Stomach (tissue), 8 donors: ENCODE measurements at regions not wholly inside any gene's neighbourhood (a gene's known extent, or its start where the extent isn't known, plus 50 kb on each side); places are given as distances from the start of the nearest gene placed in this dataset.
A peak's percentile ranks its signal among the peaks of the same experiment; 100 is the strongest.

Source experiments
- DNase-seq, 2 donors: peaks; one replicate each; pipeline versions ENCODE4 v3.0.0 to v3.0.0-alpha.2; 2013 to 2019
- H3K27ac ChIP-seq, 5 donors: fragments of 200-600 bp in 4 of 5; sonication (generic) in 4 of 5; one replicate each; pipeline ENCODE4 v1.5.1; 2013 to 2019; ENCODE audit warnings: mild to moderate bottlenecking in 1 of 5, moderate library complexity in 1 of 5
- H3K27me3 ChIP-seq, 3 donors: fragments of 200-600 bp; sonication (generic); one replicate each; pipeline ENCODE4 v1.5.1; 2017 to 2019; ENCODE audit warnings: mixed run types in 1 of 3
- H3K36me3 ChIP-seq, 4 donors: fragments of 200-600 bp; sonication (generic); 1 replicate in 3 of 4; 2 replicates in 1 of 4; pipeline ENCODE4 v1.5.1; 2016 to 2019
- H3K4me1 ChIP-seq, 4 donors: fragments of 200-600 bp; sonication (generic); one replicate each; pipeline ENCODE4 v1.5.1; 2016 to 2019
- H3K4me3 ChIP-seq, 4 donors: fragments of 200-600 bp; sonication (generic) in 3 of 4; one replicate each; pipeline ENCODE4 v1.5.1; 2016 to 2019; ENCODE audit warnings: mild to moderate bottlenecking in 1 of 4
- H3K9me3 ChIP-seq, 4 donors: fragments of 200-600 bp; sonication (generic); one replicate each; pipeline ENCODE4 v1.5.1; 2016 to 2019
- CTCF ChIP-seq, 7 experiments: fragments of 450-650 bp in 4 of 7; fragments of 200-600 bp in 3 of 7; sonication (generic) in 3 of 7; IDR thresholded peaks; one replicate each; pipeline ENCODE4 v1.5.1; 2016 to 2019; ENCODE audit warnings: antibody characterized with exemption in 7 of 7, control low read depth in 2 of 7, mild to moderate bottlenecking in 1 of 7
- EP300 ChIP-seq: sonication (generic); formaldehyde crosslinking; IDR thresholded peaks from one replicate; pipeline ENCODE4 v1.6.1; 2017; ENCODE audit warnings: antibody characterized with exemption
- POLR2A ChIP-seq, 4 donors: fragments of 450-650 bp; IDR thresholded peaks; one replicate each; pipeline ENCODE4 v1.6.1; 2016; ENCODE audit warnings: antibody characterized with exemption in 4 of 4, control low read depth in 2 of 4, mild to moderate bottlenecking in 1 of 4, moderate library complexity in 1 of 4
- POLR2AphosphoS5 ChIP-seq, 3 donors: sonication (generic); formaldehyde crosslinking; IDR thresholded peaks; one replicate each; pipeline ENCODE4 v1.6.1; 2016; ENCODE audit warnings: antibody characterized with exemption in 3 of 3
- WGBS, 5 donors: extraction: QIAGEN DNeasy Blood & Tissue Kit in 3 of 5; methylation state at CpG; one replicate each; pipeline versions ENCODE4 v1.1.5 to v1.1.7; 2013 to 2018; 5-methylcytosine and 5-hydroxymethylcytosine counted together
- intact Hi-C: fragments of 100-400 bp; cut with DNase I; formaldehyde crosslinking; loops from one replicate; pipeline ENCODE4 v1.15.1; 2023; ENCODE audit warnings: low total_unique reads
- donor health status: healthy with polysubstance abuse.
- donor health status: Bipolar disorder and iron deficiency.
- donor health status: healthy.

GRCh38 chr1:14396100-14396499 lies 202.4 kb upstream of the KAZN start:
- Histone ChIP-seq H3K4me1 (no peaks in the 10 kb centered on the region), H3K36me3 (no peaks in the 10 kb centered on the region), H3K4me3 (no peak overlapping the region), H3K27me3 (peaks cover 0 to 4% (median 0%) of the 10 kb centered on the region in 3 donors), H3K9me3 (no peaks in the 10 kb centered on the region), H3K27ac (no peak overlapping the region)
- no peak for DNase-seq
- WGBS, 5 donors: 80 to 92% (median 90%) methylated on average over 5 of the region's 5 CpGs
- intact Hi-C loops: no loop called here
- no peak for TF ChIP-seq POLR2A (IDR thresholded peaks at IDR 0.05)
- TF ChIP-seq EP300: no peak
- no peak for TF ChIP-seq CTCF (IDR thresholded peaks at IDR 0.05)
- TF ChIP-seq POLR2AphosphoS5 (IDR thresholded peaks at IDR 0.05): no peak

GRCh38 chr1:14403961-14404645 lies 194.4 kb upstream of the KAZN start:
- H3K4me3 ChIP-seq: no peak overlapping the region
- no peaks in the 10 kb centered on the region for H3K4me1 ChIP-seq
- peaks cover 0 to 4% (median 0%) of the 10 kb centered on the region in 3 donors for H3K27me3 ChIP-seq
- no peak overlapping the region for H3K27ac ChIP-seq
- intact Hi-C loops: no loop called here
- H3K36me3 ChIP-seq: no peaks in the 10 kb centered on the region
- no peaks in the 10 kb centered on the region for H3K9me3 ChIP-seq
- TF ChIP-seq CTCF (IDR thresholded peaks at IDR 0.05): no peak
- no peak for TF ChIP-seq POLR2AphosphoS5 (IDR thresholded peaks at IDR 0.05)
- TF ChIP-seq POLR2A (IDR thresholded peaks at IDR 0.05): no peak
- TF ChIP-seq EP300: no peak
- DNase-seq: no peak
- 66 to 74% (median 68%) methylated on average over 13 of the region's 13 CpGs for WGBS, 5 donors

- 14 to 29% (median 17%) methylated on average over 1 of the region's 1 CpG for WGBS, 5 donors
- Histone ChIP-seq H3K9me3 (no peaks in the 10 kb centered on the region), H3K27me3 (no peaks in the 10 kb centered on the region), H3K4me1 (no peaks in the 10 kb centered on the region), H3K4me3 (no peak overlapping the region), H3K36me3 (no peaks in the 10 kb centered on the region), H3K27ac (no peak overlapping the region)
- DNase-seq: peak in 1 of 2 donors; percentile 8
- intact Hi-C loops: no loop called here
- TF ChIP-seq CTCF (IDR thresholded peaks at IDR 0.05) (no peak), POLR2A (IDR thresholded peaks at IDR 0.05) (no peak), EP300 (no peak), POLR2AphosphoS5 (IDR thresholded peaks at IDR 0.05) (no peak)
These were observed 193.6 kb upstream of the KAZN start for GRCh38 chr1:14404862-14405301.

GRCh38 chr1:14412235-14412634 lies 186.2 kb upstream of the KAZN start:
- H3K9me3 ChIP-seq: no peaks in the 10 kb centered on the region
- no peaks in the 10 kb centered on the region for H3K4me1 ChIP-seq
- TF ChIP-seq CTCF (IDR thresholded peaks at IDR 0.05) (no peak), POLR2AphosphoS5 (IDR thresholded peaks at IDR 0.05) (no peak), POLR2A (IDR thresholded peaks at IDR 0.05) (no peak), EP300 (no peak)
- DNase-seq: no peak
- no peaks in the 10 kb centered on the region for H3K36me3 ChIP-seq
- H3K27me3 ChIP-seq: no peaks in the 10 kb centered on the region
- no peak overlapping the region for H3K4me3 ChIP-seq
- intact Hi-C loops: no loop called here
- no peak overlapping the region for H3K27ac ChIP-seq
